HL-60 (cell line): ENCODE measurements at regions not wholly inside any gene's neighbourhood (a gene's known extent, or its start where the extent isn't known, plus 50 kb on each side); places are given as distances from the start of the nearest gene placed in this dataset.

Experiments used
- DNase-seq, 2 experiments: peaks; one replicate each; pipeline ENCODE4 v3.0.0-alpha.2; 2010 to 2020; ENCODE audit warnings: low read depth in 1 of 2, low spot score in 1 of 2
- H3K27ac ChIP-seq: fragments of 250-450 bp; sonication (Bioruptor Pico); replicated peaks from 2 replicates; pipeline ENCODE4 v1.5.1; 2020; ENCODE audit warnings: mild to moderate bottlenecking, moderate library complexity
- H3K27me3 ChIP-seq: fragments of 250-450 bp; sonication (Bioruptor Pico); 2 replicates; pipeline ENCODE4 v1.5.1; 2021; ENCODE audit warnings: mild to moderate bottlenecking, moderate library complexity; ENCODE audit not compliant: insufficient read depth, poor library complexity, severe bottlenecking
- H3K4me3 ChIP-seq: replicated peaks from 2 replicates; pipeline ENCODE4 v1.5.1; 2011; ENCODE audit warnings: mild to moderate bottlenecking, control low read depth, low read length; ENCODE audit not compliant: insufficient read depth
- CTCF ChIP-seq: IDR thresholded peaks from one replicate; pipeline ENCODE4 v1.5.1; 2011; ENCODE audit warnings: low read length, control low read depth, inconsistent platforms; ENCODE audit not compliant: insufficient read depth
- GABPA ChIP-seq: IDR thresholded peaks from 2 replicates; pipeline ENCODE4 v1.6.1; 2012; ENCODE audit warnings: low read depth
- POLR2AphosphoS5 ChIP-seq: IDR thresholded peaks from 2 replicates; pipeline ENCODE4 v1.6.1; 2012; ENCODE audit warnings: low read depth
- REST ChIP-seq: IDR thresholded peaks from 2 replicates; pipeline ENCODE4 v1.6.1; 2012; ENCODE audit warnings: low read depth; ENCODE audit not compliant: insufficient replicate concordance
- SPI1 ChIP-seq: IDR thresholded peaks from 2 replicates; pipeline ENCODE4 v1.6.1; 2012; ENCODE audit warnings: low read depth, mild to moderate bottlenecking, borderline replicate concordance

- Histone ChIP-seq H3K27ac (no peak overlapping the region), H3K4me3 (no peak overlapping the region), H3K27me3 (no peaks in the 10 kb centered on the region)
- DNase-seq, result no peak
- TF ChIP-seq SPI1, result no peak
- TF ChIP-seq POLR2AphosphoS5, result no peak
- TF ChIP-seq REST, result no peak
- no peak for TF ChIP-seq GABPA
These were observed 322.7 kb upstream of the PITX2 start for GRCh38 chr4:110945600-110945999.

GRCh38 chr4:110949542-110949941 is 326.7 kb upstream of the PITX2 start:
- H3K27me3 ChIP-seq, result no peaks in the 10 kb centered on the region
- TF ChIP-seq REST (no peak), CTCF (no peak)
- H3K4me3 ChIP-seq, result no peak overlapping the region
- no peak for DNase-seq
- H3K27ac ChIP-seq, result no peak overlapping the region

- no peak for DNase-seq
- no peak for TF ChIP-seq POLR2AphosphoS5
- no peak for TF ChIP-seq SPI1
- no peak for TF ChIP-seq REST
- TF ChIP-seq CTCF, result no peak
- no peak for TF ChIP-seq GABPA
- H3K4me3 ChIP-seq, result no peak overlapping the region
- H3K27ac ChIP-seq, result no peak overlapping the region
- no peaks in the 10 kb centered on the region for H3K27me3 ChIP-seq
These were observed 327.9 kb upstream of the PITX2 start for GRCh38 chr4:110950731-110951130.

- Histone ChIP-seq H3K4me3 (no peak overlapping the region), H3K27me3 (no peaks in the 10 kb centered on the region), H3K27ac (no peak overlapping the region)
- DNase-seq, result no peak
- no peak for TF ChIP-seq SPI1
- no peak for TF ChIP-seq CTCF
- TF ChIP-seq GABPA, result no peak
- no peak for TF ChIP-seq POLR2AphosphoS5
- TF ChIP-seq REST, result no peak
These were observed 330.3 kb upstream of the PITX2 start for GRCh38 chr4:110953191-110953590.
